Caco-2 (cell line): ENCODE measurements at regions not wholly inside any gene's neighbourhood (a gene's known extent, or its start where the extent isn't known, plus 50 kb on each side); places are given as distances from the start of the nearest gene placed in this dataset.

Experiments used
- BruUV-seq: library from RNA; stranded (reverse); fragments of 400-500 nt; replicated peaks from 2 replicates; lab custom pipeline; 2021; lab: Mats Ljungman, UMichigan
- CTCF ChIA-PET: fragments of 300-600 bp; sonication (Branson Sonifier 250); formaldehyde crosslinking; loops from one replicate; lab custom pipeline; 2022; ENCODE audit warnings: antibody characterized with exemption; lab: Charles Lee
- POLR2A ChIA-PET: fragments of 300-600 bp; sonication (Branson Sonifier 250); formaldehyde crosslinking; loops from one replicate; lab custom pipeline; 2022; ENCODE audit warnings: antibody characterized with exemption; lab: Charles Lee
- DNase-seq, 2 experiments: peaks; one replicate each; pipeline versions ENCODE4 v3.0.0 to v3.0.0-alpha.2; 2020 to 2022
- H3K27me3 ChIP-seq: replicated peaks from 2 replicates; pipeline ENCODE4 v1.6.0; 2011; ENCODE audit warnings: low read length; ENCODE audit not compliant: control insufficient read depth, insufficient read depth
- H3K36me3 ChIP-seq: 2 replicates; pipeline ENCODE4 v1.5.1; 2011; ENCODE audit warnings: low read length; ENCODE audit not compliant: control insufficient read depth, insufficient read depth
- H3K4me1 ChIP-seq: fragments of 250-450 bp; sonication (Bioruptor Pico); 2 replicates; pipeline ENCODE4 v1.5.1; 2020; ENCODE audit warnings: mild to moderate bottlenecking
- H3K4me3 ChIP-seq: 2 replicates; pipeline ENCODE4 v1.5.1; 2011; ENCODE audit warnings: low read depth, mild to moderate bottlenecking, control low read depth, low read length
- H3K9me3 ChIP-seq: fragments of 250-450 bp; sonication (Bioruptor Pico); 2 replicates; pipeline ENCODE4 v1.5.1; 2020; ENCODE audit warnings: mild to moderate bottlenecking, moderate library complexity
- H3K27ac Mint-ChIP-seq: one replicate; pipeline ENCODE4 v1.8.0; 2022; ENCODE audit warnings: mixed read lengths; ENCODE audit not compliant: unreplicated experiment
- H3K27me3 Mint-ChIP-seq: one replicate; pipeline ENCODE4 v1.8.0; 2022; ENCODE audit warnings: mixed read lengths; ENCODE audit not compliant: insufficient read depth, unreplicated experiment
- H3K36me3 Mint-ChIP-seq: one replicate; pipeline ENCODE4 v1.8.0; 2022; ENCODE audit warnings: mild to moderate bottlenecking, mixed read lengths; ENCODE audit not compliant: insufficient read depth, unreplicated experiment
- H3K4me1 Mint-ChIP-seq: one replicate; pipeline ENCODE4 v1.8.0; 2022; ENCODE audit warnings: low read depth, mixed read lengths; ENCODE audit not compliant: unreplicated experiment
- H3K4me3 Mint-ChIP-seq: one replicate; pipeline ENCODE4 v1.8.0; 2022; ENCODE audit warnings: mild to moderate bottlenecking, moderate library complexity, mixed read lengths; ENCODE audit not compliant: unreplicated experiment
- H3K9me3 Mint-ChIP-seq: one replicate; pipeline ENCODE4 v1.8.0; 2022; ENCODE audit warnings: mixed read lengths; ENCODE audit not compliant: unreplicated experiment
- intact Hi-C: fragments of 100-400 bp; cut with micrococcal nuclease; formaldehyde crosslinking; loops from one replicate; pipeline ENCODE4 v1.10.0; 2022; ENCODE audit not compliant: unreplicated experiment
- TF ChIP-seq, protein P1 (sequence below), 2 experiments: fragments of 200-600 bp in 1 of 2; IDR thresholded peaks; 1 replicate in 1 of 2; 2 replicates in 1 of 2; pipeline versions ENCODE4 v1.5.1 to v1.8.0; 2011 to 2022; ENCODE audit warnings: antibody characterized with exemption in 1 of 2, control low read depth in 1 of 2, inconsistent platforms in 1 of 2, low read depth in 1 of 2, low read length in 1 of 2, mild to moderate bottlenecking in 1 of 2, moderate library complexity in 1 of 2; ENCODE audit not compliant: insufficient read depth in 1 of 2, severe bottlenecking in 1 of 2, unreplicated experiment in 1 of 2

DNA sequence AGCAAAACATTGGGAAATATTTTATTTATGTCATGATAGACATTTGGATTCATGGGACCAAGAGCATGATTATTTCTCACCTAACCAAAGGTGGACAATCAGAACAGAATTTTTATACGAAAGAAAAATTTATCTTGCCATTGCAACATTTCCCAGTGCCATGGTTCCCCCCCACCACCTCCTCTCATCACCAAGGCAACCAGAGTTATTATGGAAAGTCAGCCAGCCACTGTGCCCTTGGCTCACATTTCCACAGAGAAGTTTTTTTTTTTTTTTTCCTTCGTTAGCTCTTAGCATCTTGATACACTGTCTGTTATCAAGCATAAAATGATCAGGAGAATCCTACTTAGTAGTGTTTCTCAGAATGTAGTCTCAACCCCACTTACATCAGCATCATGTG lies 176.4 kb upstream of the TMTC1 start:
- ChIA-PET CTCF (no interaction called here), POLR2A (no interaction called here)
- Histone ChIP-seq H3K27me3 (no peaks in the 10 kb centered on the region), H3K9me3 (no peaks in the 10 kb centered on the region), H3K36me3 (no peaks in the 10 kb centered on the region), H3K4me3 (no peak overlapping the region), H3K4me1 (no peaks in the 10 kb centered on the region)
- H3K27ac Mint-ChIP-seq, result no peak overlapping the region
- peaks cover 12% of the 10 kb centered on the region for H3K27me3 Mint-ChIP-seq
- no peaks in the 10 kb centered on the region for H3K4me1 Mint-ChIP-seq
- TF ChIP-seq, protein P1, sequence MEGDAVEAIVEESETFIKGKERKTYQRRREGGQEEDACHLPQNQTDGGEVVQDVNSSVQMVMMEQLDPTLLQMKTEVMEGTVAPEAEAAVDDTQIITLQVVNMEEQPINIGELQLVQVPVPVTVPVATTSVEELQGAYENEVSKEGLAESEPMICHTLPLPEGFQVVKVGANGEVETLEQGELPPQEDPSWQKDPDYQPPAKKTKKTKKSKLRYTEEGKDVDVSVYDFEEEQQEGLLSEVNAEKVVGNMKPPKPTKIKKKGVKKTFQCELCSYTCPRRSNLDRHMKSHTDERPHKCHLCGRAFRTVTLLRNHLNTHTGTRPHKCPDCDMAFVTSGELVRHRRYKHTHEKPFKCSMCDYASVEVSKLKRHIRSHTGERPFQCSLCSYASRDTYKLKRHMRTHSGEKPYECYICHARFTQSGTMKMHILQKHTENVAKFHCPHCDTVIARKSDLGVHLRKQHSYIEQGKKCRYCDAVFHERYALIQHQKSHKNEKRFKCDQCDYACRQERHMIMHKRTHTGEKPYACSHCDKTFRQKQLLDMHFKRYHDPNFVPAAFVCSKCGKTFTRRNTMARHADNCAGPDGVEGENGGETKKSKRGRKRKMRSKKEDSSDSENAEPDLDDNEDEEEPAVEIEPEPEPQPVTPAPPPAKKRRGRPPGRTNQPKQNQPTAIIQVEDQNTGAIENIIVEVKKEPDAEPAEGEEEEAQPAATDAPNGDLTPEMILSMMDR (IDR thresholded peaks at IDR 0.05; ENCODE audit: insufficient read depth in 1 of 2, low read depth in 1 of 2, low read length in 1 of 2, severe bottlenecking in 1 of 2, unreplicated experiment in 1 of 2), result no peak
- peaks cover 12% of the 10 kb centered on the region for H3K9me3 Mint-ChIP-seq
- H3K36me3 Mint-ChIP-seq, result no peaks in the 10 kb centered on the region
- intact Hi-C loops, result no loop called here
- no TSS peak for BruUV-seq
- DNase-seq, result no peak
- H3K4me3 Mint-ChIP-seq, result no peak overlapping the region

GRCh38 chr12:29957835-29958234 lies 174.1 kb upstream of the TMTC1 start:
- H3K9me3 ChIP-seq, result no peaks in the 10 kb centered on the region
- DNase-seq, result no peak
- POLR2A ChIA-PET, result no interaction called here
- CTCF ChIA-PET, result no interaction called here
- TF ChIP-seq, protein P1 (IDR thresholded peaks at IDR 0.05; ENCODE audit: insufficient read depth in 1 of 2, low read depth in 1 of 2, low read length in 1 of 2, severe bottlenecking in 1 of 2, unreplicated experiment in 1 of 2), result no peak
- H3K4me1 ChIP-seq, result no peaks in the 10 kb centered on the region
- H3K36me3 ChIP-seq, result no peaks in the 10 kb centered on the region
- no TSS peak for BruUV-seq
- H3K4me1 Mint-ChIP-seq, result no peaks in the 10 kb centered on the region
- no peak overlapping the region for H3K4me3 Mint-ChIP-seq
- no peak overlapping the region for H3K4me3 ChIP-seq
- no peaks in the 10 kb centered on the region for H3K27me3 ChIP-seq
- intact Hi-C loops, result no loop called here
- no peaks in the 10 kb centered on the region for H3K27me3 Mint-ChIP-seq
- no peaks in the 10 kb centered on the region for H3K36me3 Mint-ChIP-seq
- no peaks in the 10 kb centered on the region for H3K9me3 Mint-ChIP-seq
- no peak overlapping the region for H3K27ac Mint-ChIP-seq

DNA sequence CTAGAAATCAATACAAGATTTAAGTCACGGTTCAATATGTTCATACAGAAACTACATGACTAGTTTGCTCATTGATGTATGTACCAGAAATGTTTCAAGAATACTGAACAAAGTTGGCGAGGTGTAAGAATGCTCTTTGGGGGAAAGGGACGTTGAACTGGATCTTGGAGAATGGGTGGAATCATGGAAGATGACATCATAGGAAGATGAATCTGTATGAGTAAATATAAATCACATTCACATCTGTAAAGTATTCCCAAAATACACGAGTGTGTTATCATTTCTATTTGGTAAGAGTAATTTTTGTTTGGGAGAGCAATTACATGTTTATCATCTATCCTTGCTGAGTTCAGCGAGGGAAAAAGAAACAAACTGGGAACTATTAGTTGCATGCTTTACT lies 162.2 kb upstream of the TMTC1 start:
- Histone ChIP-seq H3K36me3 (no peaks in the 10 kb centered on the region), H3K4me3 (no peak overlapping the region), H3K27me3 (no peaks in the 10 kb centered on the region), H3K9me3 (no peaks in the 10 kb centered on the region), H3K4me1 (no peaks in the 10 kb centered on the region)
- BruUV-seq, result no TSS peak
- no peak overlapping the region for H3K27ac Mint-ChIP-seq
- H3K9me3 Mint-ChIP-seq, result peaks cover 9% of the 10 kb centered on the region
- TF ChIP-seq, protein P1 (IDR thresholded peaks at IDR 0.05; ENCODE audit: insufficient read depth in 1 of 2, low read depth in 1 of 2, low read length in 1 of 2, severe bottlenecking in 1 of 2, unreplicated experiment in 1 of 2), result no peak
- H3K4me1 Mint-ChIP-seq, result no peaks in the 10 kb centered on the region
- peaks cover 9% of the 10 kb centered on the region for H3K27me3 Mint-ChIP-seq
- POLR2A ChIA-PET, result no interaction called here
- CTCF ChIA-PET, result no interaction called here
- H3K36me3 Mint-ChIP-seq, result no peaks in the 10 kb centered on the region
- H3K4me3 Mint-ChIP-seq, result no peak overlapping the region
- no peak for DNase-seq
- intact Hi-C loops, result no loop called here
